ENCODE measurements at regions not wholly inside any gene's neighbourhood (a gene's known extent, or its start where the extent isn't known, plus 50 kb on each side); places are given as distances from the start of the nearest gene placed in this dataset.
"Not testable (repeated sequence)": the region's sequence is repeated elsewhere in the genome, so short reads cannot be mapped to it uniquely, and the experiment has no call there.

- no peak for DNase-seq (ENCODE audit: low read depth in 4 of 4, low spot score in 1 of 4)
Observed at GRCh38 chr17:79560527-79560926, 50.3 kb downstream of the RBFOX3 start.

DNA sequence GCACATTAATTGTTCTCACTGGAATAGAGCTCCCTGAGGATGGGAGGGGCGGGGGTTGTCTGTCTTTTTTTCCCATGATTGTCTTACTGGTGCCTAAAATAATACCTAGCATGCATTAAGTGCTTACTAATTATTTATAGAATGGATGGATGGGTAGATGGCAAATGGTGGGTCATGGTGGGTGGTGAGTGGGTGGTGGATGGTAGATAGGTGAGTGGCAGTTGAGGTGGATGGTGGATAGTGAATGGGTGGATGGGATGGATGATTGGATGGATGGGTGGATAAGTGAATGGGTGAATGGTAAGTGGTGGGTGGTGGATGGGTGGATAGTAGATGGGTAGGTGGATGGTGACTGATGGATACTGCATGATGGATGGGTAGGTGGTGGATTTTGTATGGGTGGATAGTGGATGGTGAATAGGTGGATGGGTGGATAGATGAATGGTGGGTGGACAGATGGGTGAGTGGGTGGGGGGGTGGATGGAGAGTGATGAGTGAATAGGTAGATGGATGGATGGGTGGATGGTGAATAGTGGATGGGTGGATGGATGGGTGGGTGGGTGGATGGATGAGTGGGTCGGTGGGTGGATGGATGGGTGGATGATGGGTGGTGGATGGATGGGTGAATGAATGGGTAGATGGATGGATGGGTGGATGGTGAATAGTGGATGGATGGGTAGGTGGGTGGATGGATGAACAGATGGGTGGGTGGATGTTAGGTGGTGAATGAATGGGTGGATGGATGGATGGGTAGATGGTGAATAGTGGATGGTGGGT lies 51.6 kb downstream of the RBFOX3 start:
- no peak for DNase-seq (ENCODE audit: low read depth in 4 of 4, low spot score in 1 of 4)

- no peak for DNase-seq (ENCODE audit: low read depth in 4 of 4, low spot score in 1 of 4)
Observed at GRCh38 chr17:79558091-79558900, 52.6 kb downstream of the RBFOX3 start.

DNA sequence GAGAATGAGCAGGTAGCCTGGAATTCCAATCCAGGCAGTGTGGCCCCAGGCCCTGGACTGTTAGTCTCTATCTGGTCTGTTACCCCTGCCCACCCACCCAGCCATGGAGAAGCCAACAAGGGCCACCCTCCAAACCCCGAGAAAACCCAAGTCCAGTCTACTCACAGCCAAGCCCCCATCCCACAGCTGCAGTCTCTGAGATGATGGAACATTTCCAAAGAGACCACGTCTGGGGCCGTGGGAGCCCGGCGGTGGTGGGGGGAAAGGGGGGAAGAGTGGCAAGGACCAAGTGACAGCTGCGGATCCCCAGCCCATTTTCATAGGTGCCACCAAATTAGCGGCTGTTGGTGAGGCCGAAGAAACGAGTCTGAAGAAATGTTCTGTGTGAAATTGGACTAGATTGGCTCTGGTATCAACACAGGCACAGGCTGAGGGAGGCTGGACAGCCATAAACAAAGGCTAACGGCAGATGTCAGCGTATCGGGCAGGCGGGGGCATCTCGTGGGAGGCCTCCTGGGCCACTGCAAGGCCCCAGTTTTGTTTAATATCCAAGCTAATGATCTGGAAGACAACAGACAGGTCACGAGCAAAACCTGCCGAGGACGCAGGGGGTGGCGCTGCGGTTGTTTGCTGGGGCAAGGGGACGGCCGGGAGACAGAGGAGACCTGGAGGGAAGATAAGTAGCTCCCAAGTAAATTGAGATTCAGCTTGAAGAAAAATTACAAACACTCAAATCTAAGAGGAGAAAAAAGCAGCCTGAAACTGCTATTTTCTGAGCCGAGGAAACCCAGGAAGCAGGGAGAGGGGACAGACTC lies 53.4 kb downstream of the RBFOX3 start:
- DNase-seq (ENCODE audit: low read depth in 4 of 4, low spot score in 1 of 4) = no peak

DNA sequence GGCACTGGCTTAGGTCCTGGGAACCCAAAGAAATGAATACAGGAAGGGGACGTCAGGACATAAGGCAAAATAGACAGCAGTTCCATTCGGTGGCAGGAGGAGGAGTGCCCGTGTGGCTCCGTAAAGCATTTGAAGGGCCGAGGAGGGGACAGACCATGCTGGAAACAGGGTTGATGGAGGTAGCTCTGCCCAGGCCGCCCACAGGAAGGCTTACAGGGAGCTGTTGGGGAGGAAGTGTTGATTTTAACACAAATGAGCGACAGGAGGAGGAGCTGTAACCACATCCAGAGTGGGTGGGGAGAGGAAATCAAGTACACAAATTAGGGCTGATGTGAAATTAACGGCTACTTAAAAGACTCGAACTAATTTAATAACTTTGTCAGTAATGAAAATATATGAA lies 54.6 kb downstream of the RBFOX3 start:
- no peak for DNase-seq (ENCODE audit: low read depth in 4 of 4, low spot score in 1 of 4)

- no peak for DNase-seq (ENCODE audit: low read depth in 4 of 4, low spot score in 1 of 4)
Observed at GRCh38 chr17:79555543-79555942, 55.3 kb downstream of the RBFOX3 start.

DNA sequence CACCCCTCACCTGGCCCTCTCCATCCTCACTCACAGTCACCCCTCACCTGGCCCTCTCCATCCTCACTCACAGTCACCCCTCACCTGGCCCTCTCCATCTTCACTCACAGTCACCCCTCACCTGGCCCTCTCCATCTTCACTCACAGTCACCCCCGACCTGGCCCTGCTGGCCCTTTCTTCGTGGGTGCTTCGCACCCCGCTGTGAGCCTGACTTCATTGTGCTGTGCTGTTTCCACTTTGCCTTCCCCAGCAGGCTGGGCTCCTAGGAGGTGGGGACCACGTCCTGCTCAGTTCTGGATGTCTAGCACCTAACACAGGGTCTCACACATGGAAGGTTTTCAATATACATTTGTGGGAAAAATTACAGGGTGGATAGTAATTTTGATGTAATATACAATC lies 56.5 kb downstream of the RBFOX3 start:
- not testable (repeated sequence) for DNase-seq (ENCODE audit: low read depth in 4 of 4, low spot score in 1 of 4)

- no peak for DNase-seq (ENCODE audit: low read depth in 4 of 4, low spot score in 1 of 4)
Observed at GRCh38 chr17:79552824-79553223, 58.0 kb downstream of the RBFOX3 start.

DNA sequence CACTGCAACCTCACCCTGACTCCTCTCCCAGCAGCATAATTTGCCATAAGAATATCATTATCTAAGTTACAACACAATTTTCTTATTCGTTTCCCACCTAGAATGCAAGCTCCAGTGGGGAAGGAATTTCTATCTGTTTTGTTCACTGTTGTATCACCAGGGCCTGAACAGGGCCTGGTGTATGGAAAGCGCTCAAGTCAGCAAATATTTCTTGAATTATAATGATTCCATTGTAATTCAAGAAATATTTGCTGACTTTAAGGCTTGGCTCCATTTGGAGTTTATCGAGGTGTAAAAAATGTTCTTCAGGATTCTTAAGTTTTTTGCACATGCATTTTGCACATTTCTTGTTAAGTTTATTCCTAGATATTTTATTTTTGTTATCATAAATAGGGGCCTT lies 58.4 kb downstream of the RBFOX3 start:
- no peak for DNase-seq (ENCODE audit: low read depth in 4 of 4, low spot score in 1 of 4)

DNA sequence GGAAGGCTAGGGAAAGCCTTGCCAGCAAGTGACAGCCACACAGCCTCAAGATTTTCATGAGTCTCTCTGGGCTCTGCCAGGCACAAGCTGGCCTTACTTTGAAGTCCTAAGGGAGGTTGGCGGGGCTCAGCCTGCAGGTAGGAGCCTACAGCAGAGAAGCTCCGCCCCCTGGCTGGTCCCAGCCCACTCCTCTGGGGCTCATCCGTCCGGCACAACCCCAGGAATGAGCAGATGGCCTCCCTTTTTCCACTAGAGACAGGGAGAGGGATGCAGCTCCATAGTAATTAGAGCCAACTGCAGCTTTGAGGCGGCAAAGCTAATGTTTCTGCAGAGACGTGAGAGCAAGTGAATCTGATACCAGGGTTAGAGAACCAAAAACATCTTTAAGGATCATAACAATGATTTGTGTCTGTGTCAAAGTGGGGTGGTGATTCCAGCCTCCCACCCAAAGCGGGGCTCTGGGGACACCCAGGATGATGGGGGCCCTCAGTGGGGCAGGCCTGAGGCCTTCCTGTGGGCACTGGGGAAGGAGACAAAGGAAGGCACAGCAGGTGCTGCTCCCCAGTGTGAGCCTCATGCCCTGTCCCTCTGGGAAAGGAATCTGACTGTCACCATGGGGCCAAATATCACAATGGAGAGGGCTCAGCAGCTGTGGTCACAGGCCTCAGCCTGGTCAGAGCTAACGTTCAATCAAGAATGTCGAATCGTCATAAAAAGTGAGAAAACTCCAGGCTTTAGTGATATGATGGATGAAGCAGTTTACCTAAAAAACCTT lies 61.5 kb downstream of the RBFOX3 start:
- DNase-seq (ENCODE audit: low read depth in 4 of 4, low spot score in 1 of 4) = no peak

DNA sequence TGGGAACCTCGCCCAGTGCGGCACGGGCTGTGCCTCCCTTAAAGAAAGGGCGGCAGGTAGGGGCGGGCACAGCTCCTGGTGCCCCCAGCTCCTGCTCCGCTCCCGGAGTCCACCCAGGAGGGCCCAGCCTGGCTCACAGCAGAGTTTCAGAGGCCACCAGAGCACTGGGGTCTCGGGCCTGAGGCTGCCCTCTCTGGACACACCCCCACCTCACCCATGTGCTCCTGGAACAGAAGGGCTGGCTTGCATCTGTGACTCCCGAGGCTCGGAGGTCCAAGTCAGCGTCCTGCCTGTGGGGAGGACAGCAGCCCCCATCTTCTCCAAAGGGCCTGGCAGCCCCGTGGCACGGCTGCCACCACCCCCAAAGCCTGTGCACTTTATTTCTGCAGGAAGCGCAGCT lies 62.7 kb downstream of the RBFOX3 start:
- DNase-seq (ENCODE audit: low read depth in 4 of 4, low spot score in 1 of 4) = no peak

DNA sequence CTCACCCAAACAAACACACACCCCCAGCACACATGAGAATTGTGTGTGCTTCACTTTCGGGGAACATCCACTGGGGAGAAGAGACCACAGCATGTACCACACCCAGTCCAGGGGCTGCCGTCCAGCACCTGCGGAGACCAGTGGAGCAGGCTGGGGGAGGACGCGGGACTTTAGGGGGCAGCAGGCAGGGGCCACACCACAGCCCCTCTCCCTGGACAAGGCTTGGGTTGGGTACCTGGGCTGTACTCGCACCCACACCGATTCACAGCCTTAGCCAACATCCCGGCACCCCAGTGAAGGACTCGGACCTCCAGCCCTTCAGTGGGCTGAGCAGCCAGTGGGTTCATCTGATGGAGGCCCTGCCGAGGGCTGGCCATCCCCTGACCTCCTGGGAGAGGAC lies 63.3 kb downstream of the RBFOX3 start:
- no peak for DNase-seq (ENCODE audit: low read depth in 4 of 4, low spot score in 1 of 4)

DNA sequence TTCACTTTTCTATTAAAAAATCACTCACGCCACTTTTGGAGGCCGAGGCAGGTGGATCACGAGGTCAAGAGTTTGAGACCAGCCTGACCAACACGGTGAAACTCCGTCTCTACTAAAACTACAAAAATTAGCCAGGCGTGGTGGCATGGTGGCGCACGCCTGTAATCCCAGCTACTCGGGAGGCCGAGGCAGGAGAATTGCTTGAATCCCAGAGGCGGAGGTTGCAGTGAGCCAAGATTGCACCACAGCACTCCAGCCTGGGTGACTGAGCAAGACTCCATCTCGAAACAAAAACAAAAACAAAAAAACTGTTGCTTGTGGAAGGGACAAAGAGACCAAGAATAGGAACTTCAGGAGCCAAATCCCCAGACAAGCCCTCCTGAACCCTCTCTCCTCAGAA lies 63.7 kb downstream of the RBFOX3 start:
- not testable (repeated sequence) for DNase-seq (ENCODE audit: low read depth in 4 of 4, low spot score in 1 of 4)

GRCh38 chr17:79546386-79546785 lies 64.5 kb downstream of the RBFOX3 start:
- no peak for DNase-seq (ENCODE audit: low read depth in 4 of 4, low spot score in 1 of 4)

DNA sequence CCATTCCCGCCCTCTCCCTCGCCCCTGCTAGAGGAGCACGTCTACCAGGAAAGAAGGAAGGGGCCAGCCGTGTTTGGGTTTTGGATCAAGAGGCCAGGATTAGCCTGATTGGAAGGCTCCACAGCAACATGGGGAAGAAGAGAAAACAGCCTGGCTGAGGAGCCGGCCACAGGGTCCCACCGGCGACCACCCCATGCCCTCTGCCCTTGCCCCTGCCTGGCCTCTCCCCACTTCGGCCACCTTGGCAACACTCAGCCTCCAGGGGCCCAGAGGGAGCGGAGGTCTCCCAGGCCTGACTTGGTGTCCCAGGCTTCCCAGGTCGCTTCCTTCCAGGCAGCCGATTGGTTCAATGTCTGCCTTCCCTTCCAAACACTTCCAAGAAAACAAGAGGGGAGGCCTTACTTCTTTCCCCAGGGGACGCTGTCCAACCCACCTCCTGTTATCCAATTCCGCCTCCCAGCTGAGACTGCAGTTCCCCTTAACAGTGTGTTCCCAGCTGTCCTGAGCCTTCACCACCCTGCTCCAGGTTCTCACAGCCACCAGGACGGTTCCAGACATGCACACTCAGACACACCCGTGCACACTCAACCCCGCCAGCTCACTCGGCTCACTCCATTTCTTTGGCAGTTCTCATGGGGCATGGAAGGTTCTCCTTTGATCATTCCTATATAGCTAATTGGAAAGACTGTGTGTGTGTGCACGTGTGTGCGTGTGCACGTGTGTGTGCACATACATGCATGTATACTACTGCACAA lies 65.4 kb downstream of the RBFOX3 start:
- no peak for DNase-seq (ENCODE audit: low read depth in 4 of 4, low spot score in 1 of 4)

- DNase-seq (ENCODE audit: low read depth in 4 of 4, low spot score in 1 of 4) = no peak
Observed at GRCh38 chr17:79544142-79544914, 66.5 kb downstream of the RBFOX3 start.

DNA sequence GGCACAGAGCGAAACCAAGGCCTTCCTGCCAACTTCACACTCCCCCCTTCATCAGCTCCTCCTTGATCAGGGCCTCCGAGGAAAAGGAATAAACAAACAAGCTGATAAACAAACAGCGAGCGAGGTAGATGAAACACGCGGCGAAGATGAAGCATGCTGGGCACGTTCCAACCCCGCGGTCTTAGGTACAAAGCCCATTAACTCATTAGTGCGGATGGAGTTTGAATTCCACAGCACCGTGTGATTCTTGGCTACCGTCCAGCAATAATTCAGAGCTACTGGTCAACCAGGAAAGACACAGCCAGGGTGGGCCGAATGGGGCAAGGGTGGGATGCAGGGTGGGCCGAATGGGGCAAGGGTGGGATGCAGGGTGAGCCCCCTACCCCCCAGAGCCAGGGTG lies 67.3 kb downstream of the RBFOX3 start:
- no peak for DNase-seq (ENCODE audit: low read depth in 4 of 4, low spot score in 1 of 4)

DNA sequence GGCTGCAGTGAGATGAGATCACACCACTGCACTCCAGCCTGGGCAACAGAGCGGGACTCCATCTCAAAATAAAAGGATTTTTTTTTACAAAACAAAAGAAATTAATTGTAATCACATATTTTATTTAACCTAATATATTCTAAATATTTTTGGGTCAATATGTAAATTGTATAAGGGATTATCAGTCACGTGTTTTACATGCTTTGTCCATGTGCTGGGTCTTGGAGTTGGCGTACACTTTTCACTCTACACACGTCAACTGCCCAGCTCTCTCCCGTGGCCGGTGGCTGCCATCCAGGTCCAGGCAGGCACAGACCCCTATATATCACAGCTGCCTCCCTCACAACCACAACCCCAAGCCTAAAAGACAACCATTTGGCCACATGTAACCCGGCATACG lies 68.1 kb downstream of the RBFOX3 start:
- DNase-seq (ENCODE audit: low read depth in 4 of 4, low spot score in 1 of 4) = no peak

- DNase-seq (ENCODE audit: low read depth in 4 of 4, low spot score in 1 of 4) = no peak
Observed at GRCh38 chr17:79541056-79541850, 69.6 kb downstream of the RBFOX3 start.
